ENCODE measurements at regions not wholly inside any gene's neighbourhood (a gene's known extent, or its start where the extent isn't known, plus 50 kb on each side); places are given as distances from the start of the nearest gene placed in this dataset.

- TF ChIP-seq MXI1 (IDR thresholded peaks at IDR 0.05; ENCODE audit: low read depth, low read length), result no peak
- TF ChIP-seq, protein P1, sequence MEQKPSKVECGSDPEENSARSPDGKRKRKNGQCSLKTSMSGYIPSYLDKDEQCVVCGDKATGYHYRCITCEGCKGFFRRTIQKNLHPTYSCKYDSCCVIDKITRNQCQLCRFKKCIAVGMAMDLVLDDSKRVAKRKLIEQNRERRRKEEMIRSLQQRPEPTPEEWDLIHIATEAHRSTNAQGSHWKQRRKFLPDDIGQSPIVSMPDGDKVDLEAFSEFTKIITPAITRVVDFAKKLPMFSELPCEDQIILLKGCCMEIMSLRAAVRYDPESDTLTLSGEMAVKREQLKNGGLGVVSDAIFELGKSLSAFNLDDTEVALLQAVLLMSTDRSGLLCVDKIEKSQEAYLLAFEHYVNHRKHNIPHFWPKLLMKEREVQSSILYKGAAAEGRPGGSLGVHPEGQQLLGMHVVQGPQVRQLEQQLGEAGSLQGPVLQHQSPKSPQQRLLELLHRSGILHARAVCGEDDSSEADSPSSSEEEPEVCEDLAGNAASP (IDR thresholded peaks at IDR 0.05), result no peak
- TF ChIP-seq CTCF (IDR thresholded peaks at IDR 0.05 in 2 of 3, conservative IDR thresholded peaks at IDR 0.05 in 1 of 3; ENCODE audit: insufficient read depth in 2 of 3, low read depth in 1 of 3, low read length in 3 of 3), result no peak
- TF ChIP-seq ZNF121 (CRISPR knock-in tag; conservative IDR thresholded peaks at IDR 0.05), result no peak
- no peak for TF ChIP-seq NFIC (IDR thresholded peaks at IDR 0.05)
These were observed 950.1 kb downstream of the TRIB2 start for GRCh38 chr2:13666582-13667414.
